ENCODE measurements at regions not wholly inside any gene's neighbourhood (a gene's known extent, or its start where the extent isn't known, plus 50 kb on each side); places are given as distances from the start of the nearest gene placed in this dataset.

DNA sequence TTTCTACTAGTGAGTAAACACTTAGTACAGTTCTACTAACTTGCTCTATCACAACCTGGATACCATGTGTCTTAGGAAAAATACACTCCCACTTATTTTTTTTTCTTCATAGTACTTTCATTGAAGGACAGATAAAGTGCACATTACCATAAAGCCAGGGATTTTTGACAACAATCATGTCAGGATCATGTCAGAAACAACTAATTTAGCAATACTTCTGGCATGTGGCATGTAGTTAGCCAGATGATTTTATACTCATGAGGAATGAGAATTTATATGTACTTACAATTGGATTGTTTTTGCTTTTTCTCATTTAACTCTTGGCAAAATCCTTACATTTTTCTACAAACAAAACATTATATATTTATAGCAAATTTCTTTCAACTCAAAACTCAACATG lies 630.7 kb upstream of the GRM3 start:
- in situ Hi-C loops (cut with MboI; ENCODE audit: low sequenced_read_pairs in 4 of 4), result no loop called here
- no peak overlapping the region for H3K27ac ChIP-seq
- no peaks in the 10 kb centered on the region for H3K36me3 ChIP-seq
- TF ChIP-seq, protein P1, sequence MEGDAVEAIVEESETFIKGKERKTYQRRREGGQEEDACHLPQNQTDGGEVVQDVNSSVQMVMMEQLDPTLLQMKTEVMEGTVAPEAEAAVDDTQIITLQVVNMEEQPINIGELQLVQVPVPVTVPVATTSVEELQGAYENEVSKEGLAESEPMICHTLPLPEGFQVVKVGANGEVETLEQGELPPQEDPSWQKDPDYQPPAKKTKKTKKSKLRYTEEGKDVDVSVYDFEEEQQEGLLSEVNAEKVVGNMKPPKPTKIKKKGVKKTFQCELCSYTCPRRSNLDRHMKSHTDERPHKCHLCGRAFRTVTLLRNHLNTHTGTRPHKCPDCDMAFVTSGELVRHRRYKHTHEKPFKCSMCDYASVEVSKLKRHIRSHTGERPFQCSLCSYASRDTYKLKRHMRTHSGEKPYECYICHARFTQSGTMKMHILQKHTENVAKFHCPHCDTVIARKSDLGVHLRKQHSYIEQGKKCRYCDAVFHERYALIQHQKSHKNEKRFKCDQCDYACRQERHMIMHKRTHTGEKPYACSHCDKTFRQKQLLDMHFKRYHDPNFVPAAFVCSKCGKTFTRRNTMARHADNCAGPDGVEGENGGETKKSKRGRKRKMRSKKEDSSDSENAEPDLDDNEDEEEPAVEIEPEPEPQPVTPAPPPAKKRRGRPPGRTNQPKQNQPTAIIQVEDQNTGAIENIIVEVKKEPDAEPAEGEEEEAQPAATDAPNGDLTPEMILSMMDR (IDR thresholded peaks at IDR 0.05 in 4 of 5, conservative IDR thresholded peaks at IDR 0.05 in 1 of 5), result no peak
- TF ChIP-seq POLR2A (IDR thresholded peaks at IDR 0.05), result no peak
- intact Hi-C loops (cut with DNase I; ENCODE audit: low total_unique reads), result no loop called here
- H3K27me3 ChIP-seq, result no peaks in the 10 kb centered on the region
- no peaks in the 10 kb centered on the region for H3K4me1 ChIP-seq
- ATAC-seq (no peak), DNase-seq (no peak)
- no peaks in the 10 kb centered on the region for H3K9me3 ChIP-seq
- no peak overlapping the region for H3K4me3 ChIP-seq

DNA sequence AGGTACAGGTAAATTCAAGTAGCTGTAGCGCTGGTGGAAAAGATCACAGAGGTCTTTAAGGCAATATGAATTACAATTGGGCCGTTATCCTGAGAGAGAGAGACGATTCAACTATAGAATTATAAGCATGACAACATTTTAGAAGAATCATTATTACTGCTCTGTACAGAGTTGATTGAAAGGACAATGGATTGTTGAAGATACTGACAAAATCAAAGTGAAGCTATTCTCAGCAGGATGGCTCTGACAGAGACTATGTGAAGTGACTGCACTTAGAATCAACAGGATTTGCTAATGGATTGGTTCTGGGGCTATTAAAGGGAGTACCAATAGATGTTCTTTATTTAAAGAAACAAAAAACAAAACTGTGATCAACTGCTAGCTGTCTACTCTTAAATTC lies 634.8 kb upstream of the GRM3 start:
- Histone ChIP-seq H3K27ac (no peak overlapping the region), H3K9me3 (no peaks in the 10 kb centered on the region), H3K4me1 (no peaks in the 10 kb centered on the region), H3K27me3 (no peaks in the 10 kb centered on the region), H3K4me3 (no peak overlapping the region), H3K36me3 (no peaks in the 10 kb centered on the region)
- no peak for ATAC-seq
- in situ Hi-C loops (cut with MboI; ENCODE audit: low sequenced_read_pairs in 4 of 4) (no loop called here), intact Hi-C loops (cut with DNase I; ENCODE audit: low total_unique reads) (no loop called here)
- TF ChIP-seq, protein P1 (IDR thresholded peaks at IDR 0.05 in 4 of 5, conservative IDR thresholded peaks at IDR 0.05 in 1 of 5), result no peak
- no peak for TF ChIP-seq POLR2A (IDR thresholded peaks at IDR 0.05)
- DNase-seq, result no peak

DNA sequence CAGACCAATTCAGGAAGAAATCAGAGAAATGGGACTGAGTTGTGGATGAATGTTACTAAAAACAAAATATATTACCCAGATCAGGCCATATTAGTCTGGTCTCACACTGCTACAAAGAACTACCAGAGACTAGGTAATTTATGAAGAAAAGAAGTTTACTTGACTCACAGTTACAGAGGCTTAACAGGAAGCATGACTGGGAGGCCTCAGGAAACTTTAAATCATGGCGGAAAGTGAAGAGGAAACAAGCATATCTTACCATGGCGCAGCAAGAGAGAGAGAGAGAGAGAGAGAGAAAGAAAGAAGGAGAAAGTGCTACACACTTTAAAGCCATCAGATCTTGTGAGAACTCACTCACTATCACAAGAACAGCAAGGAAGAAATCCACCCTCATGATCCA lies 636.8 kb upstream of the GRM3 start:
- DNase-seq (no peak), ATAC-seq (no peak)
- Histone ChIP-seq H3K36me3 (no peaks in the 10 kb centered on the region), H3K4me1 (no peaks in the 10 kb centered on the region), H3K9me3 (no peaks in the 10 kb centered on the region), H3K27ac (no peak overlapping the region), H3K4me3 (no peak overlapping the region), H3K27me3 (no peaks in the 10 kb centered on the region)
- in situ Hi-C loops (cut with MboI; ENCODE audit: low sequenced_read_pairs in 4 of 4), result no loop called here
- intact Hi-C loops (cut with DNase I; ENCODE audit: low total_unique reads), result no loop called here
- TF ChIP-seq POLR2A (IDR thresholded peaks at IDR 0.05), result no peak
- TF ChIP-seq, protein P1 (IDR thresholded peaks at IDR 0.05 in 4 of 5, conservative IDR thresholded peaks at IDR 0.05 in 1 of 5), result no peak

DNA sequence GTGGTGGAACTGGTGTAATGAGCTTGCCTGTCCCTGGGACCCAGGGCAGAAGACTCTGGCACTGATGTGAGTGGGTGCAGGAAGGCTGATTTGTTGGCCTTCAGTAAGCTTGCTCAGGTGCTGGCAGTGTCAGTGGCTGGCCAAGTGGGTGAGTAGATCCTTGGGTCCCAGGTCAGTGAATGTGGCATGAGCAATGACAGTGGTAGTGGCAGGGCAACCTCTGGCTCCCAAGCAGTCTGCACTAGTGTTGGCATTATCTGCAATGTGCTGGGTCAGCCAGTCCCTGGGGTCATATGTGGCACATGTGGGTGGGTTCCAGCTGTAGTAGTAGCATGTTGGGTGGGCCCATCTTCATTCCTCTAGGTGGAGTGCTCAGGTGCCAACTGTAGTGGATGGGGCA lies 640.9 kb upstream of the GRM3 start:
- Histone ChIP-seq H3K27me3 (no peaks in the 10 kb centered on the region), H3K4me1 (no peaks in the 10 kb centered on the region), H3K4me3 (no peak overlapping the region), H3K36me3 (no peaks in the 10 kb centered on the region), H3K27ac (no peak overlapping the region), H3K9me3 (no peaks in the 10 kb centered on the region)
- in situ Hi-C loops (cut with MboI; ENCODE audit: low sequenced_read_pairs in 4 of 4), result no loop called here
- no peak for ATAC-seq
- DNase-seq, result no peak
- TF ChIP-seq POLR2A (IDR thresholded peaks at IDR 0.05), result no peak
- TF ChIP-seq, protein P1 (IDR thresholded peaks at IDR 0.05 in 4 of 5, conservative IDR thresholded peaks at IDR 0.05 in 1 of 5), result no peak
- intact Hi-C loops (cut with DNase I; ENCODE audit: low total_unique reads), result no loop called here

DNA sequence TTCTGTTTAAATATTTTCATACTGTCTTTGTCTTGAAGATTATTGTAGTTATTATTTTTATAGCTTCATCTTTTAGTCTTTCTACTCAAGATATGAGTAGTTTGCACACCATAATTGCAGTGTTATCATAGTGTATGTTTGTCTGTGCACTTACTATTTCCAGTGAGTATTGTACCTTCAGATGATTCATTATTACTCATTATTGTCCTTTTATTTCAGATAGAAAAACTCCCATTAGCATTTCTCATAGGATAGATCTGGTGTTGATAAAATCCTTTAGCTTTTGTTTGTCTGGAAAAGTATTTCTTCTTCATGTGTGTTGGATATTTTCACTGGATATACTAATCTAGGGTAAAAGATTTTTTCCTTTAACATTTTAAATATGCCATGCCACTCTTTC lies 646.2 kb upstream of the GRM3 start:
- intact Hi-C loops (cut with DNase I; ENCODE audit: low total_unique reads), result no loop called here
- Histone ChIP-seq H3K36me3 (no peaks in the 10 kb centered on the region), H3K27ac (no peak overlapping the region), H3K9me3 (no peaks in the 10 kb centered on the region), H3K27me3 (no peaks in the 10 kb centered on the region), H3K4me1 (no peaks in the 10 kb centered on the region), H3K4me3 (no peak overlapping the region)
- in situ Hi-C loops (cut with MboI; ENCODE audit: low sequenced_read_pairs in 4 of 4), result no loop called here
- DNase-seq (no peak), ATAC-seq (no peak)
- no peak for TF ChIP-seq POLR2A (IDR thresholded peaks at IDR 0.05)
- TF ChIP-seq, protein P1 (IDR thresholded peaks at IDR 0.05 in 4 of 5, conservative IDR thresholded peaks at IDR 0.05 in 1 of 5), result no peak
